ENCODE measurements at regions not wholly inside any gene's neighbourhood (a gene's known extent, or its start where the extent isn't known, plus 50 kb on each side); places are given as distances from the start of the nearest gene placed in this dataset.

GRCh38 chr11:122235615-122236014 is 119.6 kb upstream of the BLID start:
- no peak for DNase-seq
- no peak overlapping the region for H3K4me3 ChIP-seq (ENCODE audit: low read depth, low read length)
- H3K36me3 ChIP-seq, result no peaks in the 10 kb centered on the region
- H3K27ac ChIP-seq, result no peak overlapping the region
- no peak for TF ChIP-seq CTCF (IDR thresholded peaks at IDR 0.05; ENCODE audit: low read depth, low read length)
- no peaks in the 10 kb centered on the region for H3K27me3 ChIP-seq (ENCODE audit: insufficient read depth, low read depth, severe bottlenecking)
- H3K9me3 ChIP-seq (ENCODE audit: severe bottlenecking), result no peaks in the 10 kb centered on the region

GRCh38 chr11:122234780-122235179 is 118.8 kb upstream of the BLID start:
- Histone ChIP-seq H3K36me3 (no peaks in the 10 kb centered on the region), H3K9me3 (ENCODE audit: severe bottlenecking) (no peaks in the 10 kb centered on the region), H3K27me3 (ENCODE audit: insufficient read depth, low read depth, severe bottlenecking) (no peaks in the 10 kb centered on the region), H3K4me3 (ENCODE audit: low read depth, low read length) (no peak overlapping the region), H3K27ac (no peak overlapping the region)
- no peak for TF ChIP-seq CTCF (IDR thresholded peaks at IDR 0.05; ENCODE audit: low read depth, low read length)
- DNase-seq, result no peak

GRCh38 chr11:122234257-122234656 is 118.2 kb upstream of the BLID start:
- Histone ChIP-seq H3K27ac (no peak overlapping the region), H3K4me3 (ENCODE audit: low read depth, low read length) (no peak overlapping the region), H3K9me3 (ENCODE audit: severe bottlenecking) (no peaks in the 10 kb centered on the region), H3K27me3 (ENCODE audit: insufficient read depth, low read depth, severe bottlenecking) (no peaks in the 10 kb centered on the region), H3K36me3 (no peaks in the 10 kb centered on the region)
- no peak for TF ChIP-seq CTCF (IDR thresholded peaks at IDR 0.05; ENCODE audit: low read depth, low read length)
- DNase-seq, result no peak

- H3K27me3 ChIP-seq (ENCODE audit: insufficient read depth, low read depth, severe bottlenecking), result no peaks in the 10 kb centered on the region
- H3K36me3 ChIP-seq, result no peaks in the 10 kb centered on the region
- TF ChIP-seq CTCF (IDR thresholded peaks at IDR 0.05; ENCODE audit: low read depth, low read length), result no peak
- H3K9me3 ChIP-seq (ENCODE audit: severe bottlenecking), result no peaks in the 10 kb centered on the region
- H3K4me3 ChIP-seq (ENCODE audit: low read depth, low read length), result no peak overlapping the region
- H3K27ac ChIP-seq, result no peak overlapping the region
- DNase-seq, result no peak
Observed at GRCh38 chr11:122232985-122233384, 117.0 kb upstream of the BLID start.

GRCh38 chr11:122230385-122230755 is 114.4 kb upstream of the BLID start:
- Histone ChIP-seq H3K36me3 (no peaks in the 10 kb centered on the region), H3K27ac (no peak overlapping the region), H3K9me3 (ENCODE audit: severe bottlenecking) (no peaks in the 10 kb centered on the region), H3K27me3 (ENCODE audit: insufficient read depth, low read depth, severe bottlenecking) (no peaks in the 10 kb centered on the region), H3K4me3 (ENCODE audit: low read depth, low read length) (no peak overlapping the region)
- DNase-seq, result no peak
- no peak for TF ChIP-seq CTCF (IDR thresholded peaks at IDR 0.05; ENCODE audit: low read depth, low read length)

- Histone ChIP-seq H3K36me3 (no peaks in the 10 kb centered on the region), H3K27me3 (ENCODE audit: insufficient read depth, low read depth, severe bottlenecking) (no peaks in the 10 kb centered on the region), H3K9me3 (ENCODE audit: severe bottlenecking) (no peaks in the 10 kb centered on the region), H3K27ac (no peak overlapping the region), H3K4me3 (ENCODE audit: low read depth, low read length) (no peak overlapping the region)
- no peak for DNase-seq
- TF ChIP-seq CTCF (IDR thresholded peaks at IDR 0.05; ENCODE audit: low read depth, low read length), result no peak
Observed at GRCh38 chr11:122229481-122230384, 113.7 kb upstream of the BLID start.
